HUES6 (cell line): ENCODE measurements at regions not wholly inside any gene's neighbourhood (a gene's known extent, or its start where the extent isn't known, plus 50 kb on each side); places are given as distances from the start of the nearest gene placed in this dataset.

Experiments
- H3K27ac ChIP-seq: 2 replicates; pipeline ENCODE4 v1.7.0; 2013; ENCODE audit warnings: low read depth, mild to moderate bottlenecking, low read length, inconsistent platforms
- H3K27me3 ChIP-seq: 2 replicates; pipeline ENCODE4 v1.6.1; 2013; ENCODE audit warnings: low read length; ENCODE audit not compliant: control insufficient read depth, insufficient read depth
- H3K36me3 ChIP-seq: 2 replicates; pipeline ENCODE4 v1.6.1; 2013; ENCODE audit warnings: low read length; ENCODE audit not compliant: control insufficient read depth, insufficient read depth
- H3K4me1 ChIP-seq: 2 replicates; pipeline ENCODE4 v1.6.1; 2013; ENCODE audit warnings: low read length; ENCODE audit not compliant: control insufficient read depth, insufficient read depth
- H3K4me3 ChIP-seq: 2 replicates; pipeline ENCODE4 v1.5.1; 2013; ENCODE audit warnings: low read depth, low read length
- H3K9ac ChIP-seq: one replicate; pipeline ENCODE4 v1.6.1; 2013; ENCODE audit warnings: mild to moderate bottlenecking, low read length
- H3K9me3 ChIP-seq: 2 replicates; pipeline ENCODE4 v1.6.1; 2013; ENCODE audit warnings: low read depth, low read length; ENCODE audit not compliant: control insufficient read depth, insufficient read depth

GRCh38 chr2:111659361-111660333 lies 224.3 kb downstream of the ANAPC1 start:
- H3K9ac ChIP-seq, result no peak overlapping the region
- H3K27me3 ChIP-seq, result no peaks in the 10 kb centered on the region
- no peaks in the 10 kb centered on the region for H3K9me3 ChIP-seq
- 0 out of 2 replicates have a peak overlapping the region, but pooled peaks have one; percentile 29 for H3K27ac ChIP-seq
- H3K4me3 ChIP-seq, result no peak overlapping the region
- peaks cover 17% of the 10 kb centered on the region for H3K4me1 ChIP-seq
- no peaks in the 10 kb centered on the region for H3K36me3 ChIP-seq

- Histone ChIP-seq H3K9ac (no peak overlapping the region), H3K27me3 (no peaks in the 10 kb centered on the region), H3K4me1 (peaks cover 17% of the 10 kb centered on the region)
Measured at GRCh38 chr2:111660811-111661210, 223.2 kb downstream of the ANAPC1 start.

DNA sequence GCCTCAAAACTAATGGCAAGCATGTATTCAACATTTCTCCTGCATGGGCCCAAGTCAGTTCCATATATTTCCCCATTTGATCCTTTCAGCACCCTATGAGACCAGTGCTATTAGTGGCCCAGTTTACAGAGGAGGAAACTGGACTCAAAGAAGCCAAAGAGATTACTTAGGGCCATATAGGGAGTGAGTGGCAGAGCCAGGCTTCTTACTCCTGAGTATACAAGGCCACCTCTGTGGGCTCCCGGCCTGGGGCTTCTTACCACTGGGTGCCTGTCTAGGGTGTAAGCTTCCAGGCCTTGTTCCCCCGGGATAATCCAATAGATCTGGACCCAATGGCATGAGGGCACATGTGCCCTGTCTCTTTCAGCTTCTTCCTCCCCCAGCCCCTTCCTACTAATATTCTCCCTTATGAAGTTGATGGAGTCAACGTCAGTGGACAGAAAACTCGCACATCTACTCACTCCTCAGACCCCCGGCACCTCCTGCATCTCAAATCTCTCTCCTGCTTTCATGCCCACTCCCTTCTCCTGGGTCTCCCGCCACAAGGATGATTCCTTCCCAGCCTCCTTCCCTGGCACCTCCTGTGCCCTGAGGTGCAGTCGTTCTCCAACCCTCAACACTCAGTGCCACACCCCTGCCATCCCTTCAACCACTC lies 222.6 kb downstream of the ANAPC1 start:
- Histone ChIP-seq H3K27ac (no peak overlapping the region), H3K4me1 (peaks cover 17% of the 10 kb centered on the region), H3K9ac (no peak overlapping the region), H3K9me3 (no peaks in the 10 kb centered on the region), H3K27me3 (no peaks in the 10 kb centered on the region), H3K4me3 (no peak overlapping the region), H3K36me3 (no peaks in the 10 kb centered on the region)

More at GRCh38 chr2:111660811-111661210, 223.2 kb downstream of the ANAPC1 start:
- no peaks in the 10 kb centered on the region for H3K36me3 ChIP-seq
- no peak overlapping the region for H3K4me3 ChIP-seq
- H3K9me3 ChIP-seq, result no peaks in the 10 kb centered on the region
- H3K27ac ChIP-seq, result no peak overlapping the region

DNA sequence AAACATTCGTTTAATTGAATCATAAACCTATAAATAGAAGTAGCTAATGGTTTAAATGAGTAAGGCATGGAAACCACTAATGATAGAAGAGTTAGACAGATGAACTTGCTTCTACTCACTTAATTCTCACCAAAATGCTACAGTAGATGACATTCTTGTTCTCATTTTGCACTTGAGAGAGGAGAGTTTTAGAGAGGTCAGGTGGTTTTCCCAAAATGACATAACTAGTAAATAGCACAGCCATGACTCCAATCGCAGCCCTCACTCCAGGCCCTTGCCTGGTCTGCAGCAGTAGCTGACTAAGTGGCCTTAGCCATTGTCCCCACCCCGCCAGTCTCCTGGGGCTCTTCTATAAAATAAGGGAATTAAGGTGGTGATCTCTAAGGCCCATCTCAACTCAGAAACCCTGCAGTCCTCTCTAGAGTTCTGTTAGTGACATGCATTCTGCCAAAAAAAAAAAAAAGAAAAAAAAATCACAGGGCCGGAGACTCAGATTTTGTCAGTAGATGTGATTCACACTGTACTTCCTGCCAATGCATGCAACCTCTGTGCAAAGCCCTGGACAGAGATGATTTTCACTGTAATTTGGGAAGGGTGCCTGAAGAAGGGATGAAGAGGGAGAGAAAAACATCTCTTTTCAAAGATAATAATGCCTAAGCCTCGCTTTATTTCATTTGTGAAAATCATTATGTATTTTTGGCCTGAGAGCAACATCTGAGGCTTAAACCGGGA lies 221.8 kb downstream of the ANAPC1 start:
- no peaks in the 10 kb centered on the region for H3K9me3 ChIP-seq
- no peaks in the 10 kb centered on the region for H3K27me3 ChIP-seq
- no peak overlapping the region for H3K9ac ChIP-seq
- H3K36me3 ChIP-seq, result no peaks in the 10 kb centered on the region
- no peak overlapping the region for H3K4me3 ChIP-seq
- no peak overlapping the region for H3K27ac ChIP-seq
- peaks cover 17% of the 10 kb centered on the region for H3K4me1 ChIP-seq

DNA sequence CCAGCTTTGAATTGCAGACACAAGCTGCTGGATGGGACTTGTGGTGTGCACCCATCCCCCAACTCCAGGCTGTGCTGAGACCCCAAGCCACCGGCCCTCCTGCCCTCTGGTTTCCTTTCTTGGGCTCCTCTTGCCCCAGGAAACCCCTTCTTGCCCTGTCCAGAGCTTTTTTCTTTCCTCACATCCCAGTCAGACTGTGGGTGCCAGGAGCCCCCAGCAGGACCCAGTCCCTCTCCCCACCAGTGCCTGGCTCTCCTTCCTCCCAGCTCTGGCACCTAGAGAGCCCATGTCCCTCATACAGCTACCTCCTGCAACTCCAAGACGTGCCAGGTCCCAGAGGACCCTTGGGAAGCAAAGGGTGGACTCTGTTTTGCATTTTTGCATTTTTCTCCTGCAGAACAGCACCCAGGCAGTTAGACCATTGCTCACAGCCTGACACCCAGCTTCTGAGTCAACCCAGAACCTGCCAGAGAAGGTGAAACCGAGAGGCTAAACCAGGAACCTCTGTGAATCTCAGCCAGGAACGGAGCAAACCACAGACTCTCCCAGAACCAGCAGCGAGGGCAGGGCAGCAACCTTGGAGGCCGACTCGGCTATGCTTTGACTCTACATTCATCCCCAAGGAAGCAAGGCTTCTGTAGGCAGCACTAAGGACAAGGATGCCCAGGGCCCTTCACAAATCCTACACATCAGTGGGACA lies 221.1 kb downstream of the ANAPC1 start:
- no peaks in the 10 kb centered on the region; the same call in 1 of the 2 replicates for H3K9me3 ChIP-seq
- H3K4me1 ChIP-seq, result peaks cover 17% of the 10 kb centered on the region
- no peak overlapping the region for H3K27ac ChIP-seq
- no peak overlapping the region for H3K4me3 ChIP-seq
- no peaks in the 10 kb centered on the region for H3K27me3 ChIP-seq
- H3K9ac ChIP-seq, result no peak overlapping the region
- H3K36me3 ChIP-seq, result no peaks in the 10 kb centered on the region

GRCh38 chr2:111663471-111664274 lies 220.3 kb downstream of the ANAPC1 start:
- Histone ChIP-seq H3K27me3 (no peaks in the 10 kb centered on the region), H3K9ac (no peak overlapping the region), H3K4me1 (peaks cover 17% of the 10 kb centered on the region), H3K4me3 (no peak overlapping the region), H3K27ac (no peak overlapping the region), H3K9me3 (peaks cover 7% of the 10 kb centered on the region; the same call in 1 of the 2 replicates), H3K36me3 (no peaks in the 10 kb centered on the region)

GRCh38 chr2:111664275-111664850 lies 219.6 kb downstream of the ANAPC1 start:
- Histone ChIP-seq H3K9me3 (peaks cover 14% of the 10 kb centered on the region; the same call in 1 of the 2 replicates), H3K4me3 (no peak overlapping the region), H3K9ac (no peak overlapping the region), H3K27ac (no peak overlapping the region), H3K27me3 (no peaks in the 10 kb centered on the region), H3K36me3 (no peaks in the 10 kb centered on the region), H3K4me1 (peaks cover 12% of the 10 kb centered on the region)

GRCh38 chr2:111665011-111665410 lies 219.0 kb downstream of the ANAPC1 start:
- Histone ChIP-seq H3K27me3 (no peaks in the 10 kb centered on the region), H3K27ac (no peak overlapping the region), H3K9ac (no peak overlapping the region), H3K4me3 (no peak overlapping the region), H3K9me3 (peaks cover 14% of the 10 kb centered on the region; the same call in 1 of the 2 replicates), H3K36me3 (no peaks in the 10 kb centered on the region), H3K4me1 (peaks cover 6% of the 10 kb centered on the region)

GRCh38 chr2:111665551-111666116 lies 218.4 kb downstream of the ANAPC1 start:
- peaks cover 2% of the 10 kb centered on the region; the same call in 1 of the 2 replicates for H3K4me1 ChIP-seq
- H3K4me3 ChIP-seq, result no peak overlapping the region
- H3K9ac ChIP-seq, result no peak overlapping the region
- H3K36me3 ChIP-seq, result no peaks in the 10 kb centered on the region
- H3K27me3 ChIP-seq, result no peaks in the 10 kb centered on the region
- H3K9me3 ChIP-seq, result peaks cover 14% of the 10 kb centered on the region; the same call in 1 of the 2 replicates
- no peak overlapping the region for H3K27ac ChIP-seq
